NCI-H1105 (cell line): ENCODE measurements at regions not wholly inside any gene's neighbourhood (a gene's known extent, or its start where the extent isn't known, plus 50 kb on each side); places are given as distances from the start of the nearest gene placed in this dataset.

Experiments used
- DNase-seq: peaks from one replicate; lab custom pipeline; 2025; lab: John Stamatoyannopoulos, UW

DNA sequence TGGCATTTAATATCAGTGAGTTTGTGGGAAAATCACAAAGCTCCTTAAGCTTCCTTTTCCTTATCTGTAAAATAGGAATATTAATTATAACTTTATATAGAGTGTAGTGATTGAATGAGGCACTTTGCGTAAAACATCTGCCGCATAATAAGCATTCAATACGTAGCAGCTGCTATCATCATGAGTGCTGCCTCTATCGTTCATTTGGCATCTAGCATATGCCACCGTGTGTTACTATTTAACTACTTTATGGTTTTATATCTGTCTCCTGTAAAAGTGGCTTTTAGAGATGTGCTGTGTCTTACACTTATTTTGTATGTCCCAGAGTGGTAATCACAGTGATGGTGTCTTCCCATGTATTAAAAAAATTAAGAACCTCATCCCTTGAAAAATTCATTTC is 729.6 kb downstream of the SORCS3 start:
- no peak for DNase-seq

DNA sequence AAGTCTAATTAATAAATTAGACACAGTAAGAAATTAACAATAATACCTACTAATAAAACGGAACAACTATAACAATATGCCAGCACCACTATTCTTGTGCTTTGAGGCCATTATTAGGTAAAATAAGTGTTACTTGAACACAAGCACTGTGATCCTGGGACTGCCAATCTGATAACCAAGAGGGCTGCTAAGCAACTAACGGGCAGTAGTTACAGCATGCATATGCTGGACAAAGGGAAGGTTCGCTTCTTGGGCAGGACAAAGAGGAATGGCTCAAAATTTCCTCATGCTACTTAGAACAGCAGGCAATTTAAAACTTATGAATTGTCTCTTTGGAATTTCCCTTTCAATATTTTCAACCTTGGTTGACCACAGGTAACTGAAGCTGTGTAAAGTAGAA is 718.6 kb downstream of the SORCS3 start:
- no peak for DNase-seq

DNA sequence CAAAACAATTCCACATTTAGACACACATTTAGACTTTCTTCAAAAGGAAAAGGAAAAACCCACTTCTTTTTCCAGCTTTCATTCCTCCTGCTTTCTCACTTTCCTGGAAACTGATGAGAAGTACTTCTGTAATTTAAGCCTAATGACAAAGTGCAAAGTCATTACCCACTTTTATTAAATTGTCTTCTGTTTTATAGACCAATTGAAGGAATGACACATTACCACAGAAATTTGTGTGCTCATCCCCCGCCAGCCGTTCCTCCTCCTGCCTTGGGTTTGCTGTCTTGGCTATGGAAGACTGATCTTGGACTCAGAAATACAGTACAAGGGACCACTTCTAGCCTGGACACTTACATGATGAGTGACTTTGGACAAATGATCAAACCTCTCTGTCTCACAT is 717.8 kb downstream of the SORCS3 start:
- DNase-seq: no peak

DNA sequence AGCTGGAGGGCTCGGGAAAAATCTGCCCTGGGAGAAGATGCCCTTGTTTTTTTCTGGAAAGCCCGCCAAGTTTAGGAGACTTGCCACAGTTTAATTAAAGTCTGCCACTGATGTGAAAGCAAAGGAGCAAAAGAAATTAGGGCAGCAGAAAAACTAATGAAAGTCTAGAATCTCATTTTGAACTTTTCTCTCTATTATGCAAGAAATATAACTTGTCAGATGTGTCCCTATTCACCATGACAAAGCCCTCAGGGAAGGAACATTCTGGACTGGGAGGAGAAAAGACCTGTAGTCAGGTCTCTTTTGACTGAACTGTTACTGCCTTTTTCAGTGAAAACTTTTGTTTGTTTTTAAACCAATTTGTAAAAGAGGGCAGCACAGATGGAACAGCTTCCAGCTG is 715.5 kb downstream of the SORCS3 start:
- no peak for DNase-seq

DNA sequence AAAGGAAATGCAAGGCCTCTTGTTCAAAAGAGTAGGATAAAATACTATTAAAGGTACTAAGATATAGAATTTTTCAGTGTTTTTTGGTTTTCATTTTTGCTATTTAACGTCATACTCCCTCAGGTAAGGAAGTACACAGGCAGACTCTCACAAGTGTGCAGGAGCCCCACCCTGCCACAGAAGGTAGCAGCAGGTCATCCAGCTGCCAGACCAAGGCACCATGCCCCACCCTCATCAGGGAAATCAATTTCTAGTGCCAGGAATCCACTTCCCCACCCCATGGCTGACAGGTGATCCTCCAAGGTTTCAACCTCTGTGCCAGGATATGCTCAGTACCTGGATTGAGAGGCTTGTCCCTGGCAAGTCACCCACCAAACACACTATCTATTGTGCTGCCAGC is 712.9 kb downstream of the SORCS3 start:
- no peak for DNase-seq

DNA sequence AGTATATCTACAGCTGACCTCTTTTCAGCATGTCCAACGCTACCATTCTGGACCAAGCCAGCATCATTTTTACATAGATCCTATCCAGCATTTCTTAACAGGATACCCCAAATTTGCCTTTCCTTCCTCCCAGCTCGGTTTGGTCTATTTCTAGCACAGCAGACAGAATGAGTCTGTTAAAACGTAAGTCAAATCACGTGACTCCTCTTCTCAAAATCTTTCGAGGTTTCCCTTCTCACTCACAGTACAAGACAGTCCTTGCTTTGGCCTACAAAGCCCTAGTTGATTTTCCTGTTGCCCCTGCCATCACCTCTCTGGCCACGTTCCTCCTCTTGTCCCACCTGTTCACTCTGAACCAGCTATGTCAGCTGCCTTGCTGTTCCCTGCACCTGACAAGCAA is 711.7 kb downstream of the SORCS3 start:
- no peak for DNase-seq

DNA sequence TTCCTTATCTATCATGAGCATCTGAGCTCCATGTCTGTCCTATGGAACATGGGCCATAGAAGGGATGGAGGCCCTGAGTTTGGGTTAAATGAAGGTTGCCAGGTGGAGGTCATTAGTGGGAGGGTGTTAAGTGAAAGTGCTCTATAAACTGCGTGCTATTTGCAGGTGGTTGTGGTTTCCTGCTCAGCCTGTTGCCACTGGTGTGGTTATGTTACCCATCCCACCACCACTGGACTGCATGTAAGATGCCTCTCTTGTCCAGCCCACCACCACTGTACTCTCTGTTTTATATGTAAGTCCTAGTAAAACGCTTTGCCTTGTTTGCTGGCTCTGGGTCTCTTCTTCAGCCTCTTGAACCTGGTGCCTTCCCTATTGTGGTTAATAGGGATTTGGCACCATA is 711.2 kb downstream of the SORCS3 start:
- no peak for DNase-seq

DNA sequence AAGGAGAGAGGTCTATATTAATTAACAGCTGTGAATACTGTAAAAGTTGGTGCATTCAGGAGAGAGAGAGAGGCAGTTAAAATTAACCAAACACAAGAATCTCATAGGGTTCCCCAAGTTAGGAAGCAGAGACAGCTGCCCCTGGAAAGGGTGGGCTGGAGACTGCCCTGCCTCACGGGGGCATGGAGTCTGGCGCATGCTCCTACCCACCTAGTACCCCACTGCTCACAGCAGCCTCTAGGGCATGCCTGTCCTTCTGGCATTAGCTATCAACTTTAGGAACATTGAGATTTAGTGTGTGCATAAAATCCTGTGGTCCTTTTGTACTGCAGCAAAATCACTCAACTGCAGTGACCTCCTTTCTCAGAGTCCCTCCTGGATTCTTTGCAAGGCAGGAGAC is 710.1 kb downstream of the SORCS3 start:
- no peak for DNase-seq

DNA sequence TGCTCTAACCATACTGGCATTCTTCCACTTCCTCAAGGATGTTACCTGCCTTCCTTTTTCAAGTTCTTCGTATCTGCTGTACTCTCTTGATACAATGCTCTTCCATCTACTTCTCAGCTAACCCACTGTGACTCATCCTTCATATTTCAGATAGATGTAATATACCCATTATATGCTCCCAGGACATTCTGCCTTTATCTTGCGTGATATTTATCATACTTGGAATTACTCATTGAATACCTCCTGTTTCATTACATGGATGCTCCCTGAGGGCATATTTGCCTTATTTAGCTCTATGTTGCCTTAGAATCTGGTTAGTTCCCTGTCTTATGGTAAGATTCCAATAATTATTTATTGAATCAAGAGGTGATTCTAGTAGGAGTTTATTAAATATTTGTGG is 706.4 kb downstream of the SORCS3 start:
- DNase-seq: no peak

DNA sequence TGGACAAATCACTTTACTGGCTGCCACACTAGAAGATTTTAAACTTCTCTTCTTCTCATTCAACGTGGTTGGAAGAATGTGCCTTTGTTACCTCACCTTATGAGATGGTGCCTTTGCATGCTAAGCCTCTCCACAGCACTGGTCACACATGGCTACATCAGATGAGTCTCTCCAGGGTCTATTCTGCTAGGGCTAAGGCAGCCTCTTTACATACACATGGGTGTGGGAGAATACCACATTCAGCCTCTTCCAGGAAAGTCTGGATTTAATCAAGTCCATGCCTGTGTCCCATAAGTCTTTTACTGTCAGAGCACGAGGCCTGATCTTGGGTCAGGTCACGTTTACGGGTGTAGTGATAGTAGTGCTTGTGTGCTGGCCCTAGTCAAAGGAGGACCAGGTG is 701.5 kb downstream of the SORCS3 start:
- DNase-seq: no peak

DNA sequence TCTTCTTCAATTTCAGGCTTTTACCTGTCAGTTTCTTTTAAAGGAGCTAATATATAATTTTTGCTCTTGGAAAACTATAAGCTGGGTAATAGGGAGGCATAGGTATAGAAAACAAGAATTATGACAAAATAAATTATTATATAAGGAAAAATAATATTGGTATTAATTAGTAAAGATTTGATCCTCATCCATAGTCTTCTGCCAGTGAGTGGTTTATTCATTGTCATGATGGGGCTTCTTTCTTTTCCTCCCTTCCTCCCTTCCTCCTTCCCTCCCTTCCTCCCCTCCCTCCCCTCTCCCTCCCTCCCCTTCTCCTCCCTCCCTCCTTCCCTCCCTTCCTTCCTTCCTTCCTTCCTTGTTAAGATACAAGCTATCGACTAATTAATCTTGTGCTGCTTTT is 698.6 kb downstream of the SORCS3 start:
- DNase-seq: no peak

DNA sequence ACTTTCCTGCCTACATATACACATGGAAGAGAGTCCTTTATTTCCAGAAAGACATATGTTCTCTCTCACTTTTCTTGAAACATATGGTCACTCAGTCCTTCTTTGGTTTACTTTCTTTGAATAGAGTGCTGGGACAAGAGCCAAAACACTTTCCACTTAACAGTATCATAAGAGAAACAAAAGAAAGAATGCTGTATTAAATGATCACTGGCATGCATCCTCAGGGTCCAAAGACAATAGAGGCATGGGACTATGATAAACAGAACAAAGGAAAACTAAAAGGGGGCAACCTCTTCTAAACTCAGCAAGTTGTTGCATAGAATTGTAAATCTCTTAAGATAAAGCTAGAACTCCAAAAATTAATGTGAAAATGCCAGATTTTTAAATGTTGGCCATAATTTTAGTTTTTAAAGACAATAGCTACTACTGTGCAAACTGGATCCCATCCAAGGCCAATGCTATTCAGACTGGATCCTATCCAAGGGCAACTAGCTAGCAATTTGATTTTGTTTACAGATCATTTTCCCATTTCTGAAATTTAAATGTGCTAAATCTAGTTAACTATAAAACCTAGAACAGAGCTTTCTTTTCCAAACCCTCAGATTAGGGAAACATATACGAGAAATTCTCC is 687.5 kb downstream of the SORCS3 start:
- peak; percentile 60 for DNase-seq
